ENCODE measurements at regions not wholly inside any gene's neighbourhood (a gene's known extent, or its start where the extent isn't known, plus 50 kb on each side); places are given as distances from the start of the nearest gene placed in this dataset.

GRCh38 chr14:39488600-39488999 is 56.4 kb upstream of the FBXO33 start:
- H3K4me1 ChIP-seq: no peaks in the 10 kb centered on the region
- H3K27ac ChIP-seq: no peak overlapping the region
- H3K27me3 ChIP-seq: no peaks in the 10 kb centered on the region
- intact Hi-C loops (cut with DNase I): no loop called here
- no peak for ATAC-seq
- H3K36me3 ChIP-seq (replicated peaks in 1 of 2; ENCODE audit: insufficient read depth in 1 of 2, low read depth in 2 of 2): no peaks in the 10 kb centered on the region
- no peaks in the 10 kb centered on the region for H3K9me3 ChIP-seq
- H3K4me3 ChIP-seq: no peak overlapping the region
- DNase-seq: no peak
- 29 to 40% methylated on average over 1 of the region's 1 CpG for WGBS, 2 donors
- TF ChIP-seq CTCF (IDR thresholded peaks at IDR 0.05) (no peak), POLR2A (IDR thresholded peaks at IDR 0.05) (no peak)

- no peaks in the 10 kb centered on the region for H3K27me3 ChIP-seq
- intact Hi-C loops (cut with DNase I): no loop called here
- H3K36me3 ChIP-seq (replicated peaks in 1 of 2; ENCODE audit: insufficient read depth in 1 of 2, low read depth in 2 of 2): no peaks in the 10 kb centered on the region
- H3K4me1 ChIP-seq: no peaks in the 10 kb centered on the region
- no peak overlapping the region for H3K4me3 ChIP-seq
- no peak overlapping the region for H3K27ac ChIP-seq
- no peaks in the 10 kb centered on the region for H3K9me3 ChIP-seq
- WGBS, 2 donors: 85 to 89% methylated on average over 1 of the region's 1 CpG
- TF ChIP-seq POLR2A (IDR thresholded peaks at IDR 0.05): no peak
- TF ChIP-seq CTCF (IDR thresholded peaks at IDR 0.05): no peak
- ATAC-seq: no peak
- no peak for DNase-seq
Measured at GRCh38 chr14:39483682-39484081, 51.4 kb upstream of the FBXO33 start.
